Thyroid gland (tissue), 4 donors: ENCODE measurements at regions not wholly inside any gene's neighbourhood (a gene's known extent, or its start where the extent isn't known, plus 50 kb on each side); places are given as distances from the start of the nearest gene placed in this dataset.

Source experiments
- CTCF ChIP-seq, 6 experiments: fragments of 200-600 bp in 3 of 6; fragments of 450-650 bp in 3 of 6; sonication (generic) in 3 of 6; IDR thresholded peaks; one replicate each; pipeline ENCODE4 v1.5.1; 2016 to 2019; ENCODE audit warnings: antibody characterized with exemption in 6 of 6, mild to moderate bottlenecking in 2 of 6, inconsistent platforms in 1 of 6, moderate library complexity in 1 of 6
- POLR2A ChIP-seq, 2 donors: fragments of 450-650 bp; IDR thresholded peaks; one replicate each; pipeline ENCODE4 v1.6.1; 2017; ENCODE audit warnings: antibody characterized with exemption in 2 of 2, mild to moderate bottlenecking in 2 of 2, moderate library complexity in 1 of 2

GRCh38 chr20:22827916-22828315 lies 207.2 kb upstream of the SSTR4 start:
- no peak for TF ChIP-seq CTCF (IDR thresholded peaks at IDR 0.05)
- TF ChIP-seq POLR2A (IDR thresholded peaks at IDR 0.05): no peak
